NCI-H1436 (cell line): ENCODE measurements at regions not wholly inside any gene's neighbourhood (a gene's known extent, or its start where the extent isn't known, plus 50 kb on each side); places are given as distances from the start of the nearest gene placed in this dataset.
A peak's percentile ranks its signal among the peaks of the same experiment; 100 is the strongest.
"Not testable (repeated sequence)": the region's sequence is repeated elsewhere in the genome, so short reads cannot be mapped to it uniquely, and the experiment has no call there.

Experiments
- DNase-seq: peaks from one replicate; lab custom pipeline; 2025; lab: John Stamatoyannopoulos, UW

- DNase-seq, result no peak
Measured at GRCh38 chr2:44051593-44052347, 56.0 kb upstream of the LRPPRC start.

DNA sequence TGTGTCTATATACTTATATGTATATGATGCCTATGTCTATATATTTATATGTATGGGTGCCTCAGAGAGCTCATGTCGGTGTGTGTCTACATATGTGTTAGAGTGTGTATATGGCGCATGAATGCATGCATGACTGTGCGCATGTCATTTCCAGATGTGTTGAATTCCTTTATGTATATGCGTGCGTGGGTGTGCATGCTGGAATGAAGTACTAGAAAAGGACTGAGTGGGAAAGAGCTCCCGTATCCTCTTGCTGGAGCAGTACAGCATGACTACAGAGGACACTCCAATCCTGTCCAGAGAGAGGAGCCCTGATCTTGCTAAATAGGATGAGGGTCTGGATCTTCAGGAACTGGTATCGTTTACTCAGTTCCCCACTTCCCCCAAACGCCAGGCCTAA lies 56.8 kb upstream of the LRPPRC start:
- no peak for DNase-seq

- no peak for DNase-seq
Measured at GRCh38 chr2:44053052-44053451, 57.3 kb upstream of the LRPPRC start.

- DNase-seq, result no peak
Measured at GRCh38 chr2:44053456-44053855, 57.7 kb upstream of the LRPPRC start.

GRCh38 chr2:44055229-44055628 lies 59.4 kb upstream of the LRPPRC start:
- no peak for DNase-seq

DNA sequence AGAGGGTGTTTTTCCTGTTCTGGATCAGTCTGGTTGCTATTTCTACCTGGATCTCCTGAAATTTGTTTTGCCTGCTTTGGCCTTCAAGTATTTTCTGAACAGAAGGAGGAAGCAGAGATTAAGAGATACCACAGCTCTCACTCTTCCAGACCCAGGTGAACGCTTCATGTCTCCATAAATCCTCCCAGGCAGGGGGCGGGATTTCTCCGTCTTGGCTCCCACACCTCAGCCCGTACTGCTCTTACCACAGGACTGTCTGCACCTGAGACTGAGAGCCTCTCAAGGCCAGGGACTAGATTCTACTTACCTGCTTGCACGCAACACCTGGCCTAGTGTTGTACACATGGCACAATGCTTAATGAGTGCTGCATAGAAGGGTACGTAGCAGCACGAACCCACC lies 59.9 kb upstream of the LRPPRC start:
- DNase-seq, result no peak

DNA sequence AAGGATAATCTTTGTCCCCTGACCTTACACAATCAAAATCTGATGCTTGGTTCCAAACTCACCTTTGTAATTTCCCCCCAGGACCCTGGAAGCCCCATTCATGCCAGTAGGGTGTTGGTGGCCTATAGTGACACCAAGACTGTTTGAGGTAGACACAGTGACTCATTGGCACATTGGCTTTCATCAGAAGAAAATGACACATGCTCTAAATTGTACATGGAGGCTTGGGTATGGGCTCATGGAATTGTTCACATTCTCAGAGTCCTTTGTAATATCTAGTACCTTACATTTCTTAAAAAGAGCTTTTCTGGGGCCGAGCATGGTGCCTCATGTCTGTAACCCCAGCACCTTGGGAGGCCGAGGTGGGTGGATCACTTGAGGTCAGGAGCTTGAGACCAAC lies 61.2 kb upstream of the LRPPRC start:
- no peak for DNase-seq

GRCh38 chr2:44060286-44060685 lies 64.5 kb upstream of the LRPPRC start:
- DNase-seq, result not testable (repeated sequence)

DNA sequence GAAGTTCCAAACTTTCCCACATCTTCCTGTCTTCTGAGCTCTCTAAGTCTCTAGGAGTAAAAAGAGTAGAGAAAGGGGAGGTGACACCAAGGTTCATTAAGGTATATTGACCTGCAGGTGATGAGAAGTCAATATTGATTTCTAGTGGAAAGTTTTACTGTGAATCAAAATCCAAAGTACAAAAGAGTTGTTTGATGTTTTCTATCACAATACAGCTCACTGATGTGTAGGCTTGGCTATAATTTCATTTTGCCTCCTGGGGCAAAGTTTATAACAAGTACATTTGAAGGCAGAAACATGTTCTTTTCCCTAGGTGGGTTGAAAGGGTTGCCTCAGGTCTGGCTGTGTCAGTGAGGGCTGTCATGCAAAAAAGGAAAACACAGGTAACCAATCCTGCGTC lies 65.2 kb upstream of the LRPPRC start:
- no peak for DNase-seq

DNA sequence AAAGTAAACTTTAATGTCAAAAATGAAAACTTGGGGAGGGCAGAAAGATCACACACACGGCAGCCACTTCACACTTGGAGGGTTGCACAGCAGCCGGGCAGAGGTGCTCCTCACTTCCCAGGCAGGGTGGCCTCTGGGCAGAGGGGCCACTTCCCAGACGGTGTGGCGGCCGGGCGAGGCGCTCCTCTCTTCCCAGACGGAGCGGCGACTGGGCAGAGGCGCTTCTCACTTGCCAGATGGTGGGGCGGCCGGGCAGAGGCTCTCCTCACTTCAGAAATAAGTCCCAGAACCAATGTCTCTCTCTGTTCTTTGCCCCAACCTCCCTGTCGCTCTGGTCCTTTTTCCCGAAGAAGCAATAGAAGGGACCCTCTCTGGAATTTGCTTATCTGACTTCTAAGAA lies 65.7 kb upstream of the LRPPRC start:
- no peak for DNase-seq

DNA sequence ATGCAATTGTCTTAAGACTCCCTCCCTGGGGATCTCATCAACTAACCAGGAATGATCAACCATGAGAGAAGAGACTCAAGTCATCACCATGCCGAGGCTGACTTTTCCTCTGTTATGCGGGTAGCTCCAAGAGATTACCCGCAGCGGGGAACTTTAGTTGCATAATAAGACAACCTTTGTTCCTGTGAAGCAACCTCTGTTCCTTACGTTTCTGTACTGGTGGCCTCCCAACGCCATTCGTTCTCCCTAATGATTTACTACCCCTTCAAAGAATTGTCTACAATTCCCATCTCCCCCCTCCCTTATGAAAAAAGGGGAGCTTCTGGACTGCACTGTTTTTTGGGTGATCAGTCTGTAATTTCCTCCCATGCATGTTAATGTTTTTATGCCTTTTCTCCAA lies 66.1 kb upstream of the LRPPRC start:
- no peak for DNase-seq

DNA sequence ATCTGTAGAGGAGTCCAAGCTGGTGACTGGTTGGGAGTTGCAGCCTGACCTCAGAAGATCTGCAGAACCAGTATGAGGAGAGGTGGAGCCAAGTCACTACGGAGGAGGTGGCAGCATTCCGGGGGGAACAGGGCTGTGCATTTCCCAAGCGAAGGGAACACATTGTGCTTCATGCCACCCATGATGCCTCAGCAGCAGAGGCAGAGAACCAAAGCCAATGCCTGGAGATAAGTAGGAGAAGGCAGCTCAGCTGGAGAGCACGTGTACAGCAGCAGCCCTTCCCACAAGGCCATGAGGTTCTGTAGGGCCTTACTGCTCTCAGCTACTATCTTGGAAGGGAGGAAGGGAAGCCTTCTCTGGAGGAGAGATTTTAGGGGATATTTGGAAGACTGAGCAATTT lies 67.2 kb upstream of the LRPPRC start:
- no peak for DNase-seq

GRCh38 chr2:44064281-44064680 lies 68.5 kb upstream of the LRPPRC start:
- DNase-seq, result not testable (repeated sequence)

DNA sequence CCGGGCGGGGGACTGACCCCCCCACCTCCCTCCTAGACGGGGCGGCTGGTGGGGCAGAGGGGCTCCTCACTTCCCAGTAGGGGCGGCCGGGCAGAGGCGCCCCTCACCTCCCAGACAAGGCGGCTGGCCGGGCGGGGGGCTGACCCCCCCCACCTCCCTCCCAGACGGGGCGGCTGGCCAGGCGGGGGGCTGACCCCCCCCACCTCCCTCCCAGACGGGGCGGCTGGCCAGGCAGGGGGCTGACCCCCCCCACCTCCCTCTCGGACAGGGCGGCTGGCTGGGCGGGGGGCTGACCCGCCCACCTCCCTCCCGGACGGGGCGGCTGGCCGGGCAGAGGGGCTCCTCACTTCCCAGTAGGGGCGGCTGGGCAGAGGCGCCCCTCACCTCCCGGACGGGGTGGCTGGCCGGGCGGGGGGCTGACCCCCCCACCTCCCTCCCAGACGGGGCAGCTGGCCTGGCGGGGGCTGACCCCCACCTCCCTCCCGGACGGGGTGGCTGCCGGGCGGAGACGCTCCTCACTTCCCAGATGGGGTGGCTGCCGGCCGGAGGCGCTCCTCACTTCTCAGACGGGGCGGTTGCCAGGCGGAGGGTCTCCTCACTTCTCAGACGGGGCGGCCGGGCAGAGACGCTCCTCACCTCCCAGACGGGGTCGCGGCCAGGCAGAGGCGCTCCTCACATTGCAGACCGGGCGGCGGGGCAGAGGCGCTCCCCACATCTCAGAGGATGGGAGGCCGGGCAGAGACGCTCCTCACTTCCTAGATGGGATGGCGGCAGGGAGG lies 71.4 kb upstream of the LRPPRC start:
- DNase-seq, result not testable (repeated sequence)

DNA sequence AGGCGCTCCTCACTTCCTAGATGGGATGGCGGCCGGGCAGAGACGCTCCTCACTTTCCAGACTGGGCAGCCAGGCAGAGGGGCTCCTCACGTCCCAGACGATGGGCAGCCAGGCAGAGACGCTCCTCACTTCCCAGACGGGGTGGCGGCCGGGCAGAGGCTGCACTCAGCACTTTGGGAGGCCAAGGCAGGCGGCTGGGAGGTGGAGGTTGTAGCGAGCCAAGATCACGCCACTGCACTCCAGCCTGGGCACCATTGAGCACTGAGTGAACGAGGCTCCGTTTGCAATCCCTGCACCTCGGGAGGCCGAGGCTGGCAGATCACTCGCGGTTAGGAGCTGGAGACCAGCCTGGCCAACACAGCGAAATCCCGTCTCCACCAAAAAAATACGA lies 72.0 kb upstream of the LRPPRC start:
- not testable (repeated sequence) for DNase-seq

GRCh38 chr2:44071454-44072046 lies 75.8 kb upstream of the LRPPRC start:
- no peak for DNase-seq

GRCh38 chr2:44073667-44074066 lies 77.9 kb upstream of the LRPPRC start:
- not testable (repeated sequence) for DNase-seq

DNA sequence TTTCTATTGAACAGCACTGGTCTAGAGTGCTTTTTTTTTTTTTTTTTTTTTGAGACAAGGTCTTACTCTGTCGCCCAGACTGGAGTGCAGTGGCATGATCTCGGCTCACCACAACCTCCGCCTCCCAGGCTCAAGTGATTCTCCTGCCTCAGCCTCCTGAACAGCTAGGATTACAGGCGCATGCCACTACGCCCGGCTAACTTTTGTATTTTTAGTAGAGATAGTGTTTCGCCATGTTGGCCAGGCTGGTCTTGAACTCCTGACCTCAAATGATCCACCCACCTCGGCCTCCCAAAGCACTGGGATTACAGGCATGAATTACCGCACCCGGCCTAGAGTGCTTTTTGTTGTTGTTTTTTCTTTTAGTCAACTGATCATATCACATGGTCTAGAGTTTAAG lies 79.0 kb upstream of the LRPPRC start:
- DNase-seq, result not testable (repeated sequence)

GRCh38 chr2:44075541-44075940 lies 79.8 kb upstream of the LRPPRC start:
- peak; percentile 40 for DNase-seq

DNA sequence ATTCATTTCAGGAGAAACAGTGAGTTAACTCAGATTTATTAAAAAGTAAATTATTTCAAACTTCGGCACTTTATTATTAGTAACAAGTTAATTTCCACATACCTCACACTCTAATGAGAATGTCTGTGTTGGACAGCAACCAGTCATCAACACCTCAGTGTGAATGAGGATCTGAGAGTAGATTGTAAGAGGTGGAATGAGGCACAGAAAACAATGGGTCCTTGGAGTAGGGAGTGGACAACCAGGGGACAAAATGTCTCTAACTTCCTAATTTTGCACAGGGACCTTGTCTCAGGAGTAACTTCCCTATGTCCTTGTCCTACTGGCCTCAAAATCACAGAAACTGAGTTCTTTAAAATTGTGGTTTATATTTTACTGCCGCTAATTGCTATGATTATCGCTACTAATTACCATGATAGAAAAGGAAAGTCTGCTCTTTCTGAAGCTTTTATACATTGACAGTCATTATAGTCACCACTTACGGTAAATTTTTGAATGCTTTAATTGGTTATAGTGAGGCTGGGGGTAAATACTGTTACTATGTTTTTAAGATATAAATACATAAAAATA lies 82.2 kb upstream of the LRPPRC start:
- peak; percentile 57 for DNase-seq

- no peak for DNase-seq
Measured at GRCh38 chr2:44079686-44080085, 83.9 kb upstream of the LRPPRC start.

DNA sequence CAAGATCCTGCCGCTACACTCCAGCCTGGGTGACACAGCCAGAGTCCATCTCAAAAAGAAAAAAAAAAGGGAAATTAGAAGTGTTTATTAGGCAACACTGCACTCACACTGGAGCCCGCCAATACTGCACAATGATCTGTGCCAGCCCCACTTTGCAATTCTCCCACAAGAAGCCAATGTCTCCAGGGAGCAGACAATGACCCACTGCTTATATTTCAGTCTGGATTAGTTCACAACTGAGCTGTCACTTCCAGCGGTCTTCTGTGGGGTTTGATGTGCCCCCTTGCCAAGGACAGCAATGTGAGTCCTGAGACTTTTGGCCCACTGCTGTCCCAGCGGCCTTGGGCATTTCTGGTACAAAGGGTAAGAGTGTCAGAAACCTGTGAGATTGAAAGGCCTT lies 85.6 kb upstream of the PPM1B start:
- no peak for DNase-seq

DNA sequence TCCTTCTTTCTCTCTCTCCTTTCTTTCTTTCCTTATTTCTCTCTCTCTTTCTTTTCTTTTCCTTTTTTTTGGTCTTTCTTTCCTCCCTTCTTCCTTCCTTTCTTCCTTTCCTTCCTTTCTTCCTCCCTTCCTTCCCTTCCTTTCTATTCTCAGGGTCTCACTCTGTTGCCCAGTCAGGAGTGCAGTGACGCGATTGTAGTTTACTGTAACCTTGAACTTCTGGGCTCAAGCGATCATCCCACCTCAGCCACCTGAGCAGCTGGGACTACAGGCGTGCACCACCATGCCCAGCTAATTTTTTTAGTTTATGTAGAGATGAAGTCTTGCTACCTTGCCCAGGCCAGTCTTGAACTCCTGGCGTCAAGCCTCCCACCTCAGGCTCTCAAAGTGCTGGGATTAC lies 83.8 kb upstream of the PPM1B start:
- DNase-seq, result no peak
